ENCODE measurements at regions not wholly inside any gene's neighbourhood (a gene's known extent, or its start where the extent isn't known, plus 50 kb on each side); places are given as distances from the start of the nearest gene placed in this dataset.

DNA sequence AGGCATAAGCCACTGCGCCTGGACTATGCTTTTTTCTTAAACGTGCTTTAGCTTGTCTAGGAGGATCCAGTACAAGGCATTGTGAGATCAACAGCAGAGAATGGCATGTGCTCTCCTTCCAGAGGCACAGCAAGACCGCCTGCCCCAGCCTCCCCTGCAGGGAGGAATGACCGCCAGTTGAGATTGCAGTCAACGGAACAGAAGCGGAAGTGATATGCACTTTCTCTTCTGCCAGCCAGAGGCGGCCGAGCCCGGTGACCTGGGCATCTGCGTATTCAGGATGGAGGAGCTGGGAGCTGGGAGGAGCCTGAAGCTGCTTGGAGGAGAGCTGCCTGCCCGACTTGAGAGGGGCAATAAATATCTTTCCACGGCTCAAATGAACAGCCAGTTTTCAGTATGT is 243.0 kb downstream of the CTTN start:
- DNase-seq (ENCODE audit: low spot score) (no peak), ATAC-seq (peak; percentile 17)
- no peaks in the 10 kb centered on the region for H3K36me3 Mint-ChIP-seq (ENCODE audit: low read depth)
- no peaks in the 10 kb centered on the region for H3K36me3 ChIP-seq (ENCODE audit: insufficient read depth)
- H3K27me3 ChIP-seq (ENCODE audit: insufficient read depth) = no peaks in the 10 kb centered on the region
- peak overlapping the region; percentile 67; the same call in 1 of the 2 replicates for H3K27ac Mint-ChIP-seq
- H2AFZ ChIP-seq = no peak overlapping the region
- peaks cover 60% of the 10 kb centered on the region for H3K4me1 ChIP-seq (ENCODE audit: insufficient read depth)
- peak overlapping the region; percentile 15; the same call in 1 of the 2 replicates for H3K4me2 ChIP-seq
- H3K4me1 Mint-ChIP-seq = peaks cover 68% of the 10 kb centered on the region
- H3K27ac ChIP-seq (ENCODE audit: low read depth) = peak overlapping the region; percentile 45; the same call in 1 of the 2 replicates
- H3F3A ChIP-seq (replicated peaks; ENCODE audit: low read depth) = peaks cover 5% of the 10 kb centered on the region
- peaks cover 61% of the 10 kb centered on the region for H3K79me2 ChIP-seq (replicated peaks; ENCODE audit: insufficient read depth)
- H3K4me3 ChIP-seq = no peak overlapping the region
- no peak overlapping the region; the same call in 2 of the 3 replicates for H3K4me3 Mint-ChIP-seq
- no peaks in the 10 kb centered on the region for H4K20me1 ChIP-seq (replicated peaks; ENCODE audit: insufficient read depth)
- H3K9me2 ChIP-seq (ENCODE audit: insufficient read depth) = no peaks in the 10 kb centered on the region
- no peaks in the 10 kb centered on the region for H3K9me3 Mint-ChIP-seq
- TF ChIP-seq, protein P1, sequence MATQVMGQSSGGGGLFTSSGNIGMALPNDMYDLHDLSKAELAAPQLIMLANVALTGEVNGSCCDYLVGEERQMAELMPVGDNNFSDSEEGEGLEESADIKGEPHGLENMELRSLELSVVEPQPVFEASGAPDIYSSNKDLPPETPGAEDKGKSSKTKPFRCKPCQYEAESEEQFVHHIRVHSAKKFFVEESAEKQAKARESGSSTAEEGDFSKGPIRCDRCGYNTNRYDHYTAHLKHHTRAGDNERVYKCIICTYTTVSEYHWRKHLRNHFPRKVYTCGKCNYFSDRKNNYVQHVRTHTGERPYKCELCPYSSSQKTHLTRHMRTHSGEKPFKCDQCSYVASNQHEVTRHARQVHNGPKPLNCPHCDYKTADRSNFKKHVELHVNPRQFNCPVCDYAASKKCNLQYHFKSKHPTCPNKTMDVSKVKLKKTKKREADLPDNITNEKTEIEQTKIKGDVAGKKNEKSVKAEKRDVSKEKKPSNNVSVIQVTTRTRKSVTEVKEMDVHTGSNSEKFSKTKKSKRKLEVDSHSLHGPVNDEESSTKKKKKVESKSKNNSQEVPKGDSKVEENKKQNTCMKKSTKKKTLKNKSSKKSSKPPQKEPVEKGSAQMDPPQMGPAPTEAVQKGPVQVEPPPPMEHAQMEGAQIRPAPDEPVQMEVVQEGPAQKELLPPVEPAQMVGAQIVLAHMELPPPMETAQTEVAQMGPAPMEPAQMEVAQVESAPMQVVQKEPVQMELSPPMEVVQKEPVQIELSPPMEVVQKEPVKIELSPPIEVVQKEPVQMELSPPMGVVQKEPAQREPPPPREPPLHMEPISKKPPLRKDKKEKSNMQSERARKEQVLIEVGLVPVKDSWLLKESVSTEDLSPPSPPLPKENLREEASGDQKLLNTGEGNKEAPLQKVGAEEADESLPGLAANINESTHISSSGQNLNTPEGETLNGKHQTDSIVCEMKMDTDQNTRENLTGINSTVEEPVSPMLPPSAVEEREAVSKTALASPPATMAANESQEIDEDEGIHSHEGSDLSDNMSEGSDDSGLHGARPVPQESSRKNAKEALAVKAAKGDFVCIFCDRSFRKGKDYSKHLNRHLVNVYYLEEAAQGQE (IDR thresholded peaks at IDR 0.05; ENCODE audit: unreplicated experiment) = no peak
- TF ChIP-seq EZH2phosphoT487 (IDR thresholded peaks at IDR 0.05; ENCODE audit: unreplicated experiment) = no peak
- H3K27me3 Mint-ChIP-seq (ENCODE audit: insufficient read depth, low read depth, poor library complexity) = peaks cover 23% of the 10 kb centered on the region

DNA sequence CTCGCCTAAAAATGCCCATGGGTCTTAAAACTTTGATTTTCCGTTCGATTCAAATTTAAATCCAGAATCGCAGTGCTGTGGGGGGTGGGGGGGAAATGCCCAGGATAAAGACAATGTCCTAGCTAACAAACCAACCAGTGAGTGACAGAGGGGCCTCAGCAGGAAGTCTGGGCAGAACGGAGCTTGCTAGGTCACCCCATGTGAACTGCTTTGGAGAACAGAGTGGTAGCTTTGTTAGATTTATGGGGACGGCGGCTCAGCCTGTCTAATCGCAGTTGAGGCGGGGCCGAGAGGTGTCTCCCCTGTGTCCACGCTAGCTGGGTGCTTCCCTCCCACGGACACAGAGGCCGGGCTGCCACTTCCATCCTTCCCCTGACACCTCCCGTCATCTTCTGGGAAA is 243.9 kb downstream of the CTTN start:
- ATAC-seq = no peak
- Mint-ChIP-seq H3K27ac (no peak overlapping the region), H3K4me1 (peaks cover 74% of the 10 kb centered on the region), H3K9me3 (no peaks in the 10 kb centered on the region), H3K27me3 (ENCODE audit: insufficient read depth, low read depth, poor library complexity) (peaks cover 23% of the 10 kb centered on the region), H3K4me3 (no peak overlapping the region), H3K36me3 (ENCODE audit: low read depth) (no peaks in the 10 kb centered on the region)
- Histone ChIP-seq H3K9me2 (ENCODE audit: insufficient read depth) (no peaks in the 10 kb centered on the region), H3K4me3 (no peak overlapping the region), H3K27me3 (ENCODE audit: insufficient read depth) (no peaks in the 10 kb centered on the region), H3K4me1 (ENCODE audit: insufficient read depth) (peaks cover 66% of the 10 kb centered on the region), H3K36me3 (ENCODE audit: insufficient read depth) (no peaks in the 10 kb centered on the region), H3K27ac (ENCODE audit: low read depth) (0 out of 2 replicates have a peak overlapping the region, but pooled peaks have one; percentile 4), H3K79me2 (replicated peaks; ENCODE audit: insufficient read depth) (peaks cover 64% of the 10 kb centered on the region), H2AFZ (no peak overlapping the region), H4K20me1 (replicated peaks; ENCODE audit: insufficient read depth) (no peaks in the 10 kb centered on the region), H3F3A (replicated peaks; ENCODE audit: low read depth) (peaks cover 2% of the 10 kb centered on the region; the same call in 1 of the 2 replicates), H3K4me2 (peak overlapping the region; percentile 15)
- DNase-seq (ENCODE audit: low spot score) = no peak
- TF ChIP-seq, protein P2, sequence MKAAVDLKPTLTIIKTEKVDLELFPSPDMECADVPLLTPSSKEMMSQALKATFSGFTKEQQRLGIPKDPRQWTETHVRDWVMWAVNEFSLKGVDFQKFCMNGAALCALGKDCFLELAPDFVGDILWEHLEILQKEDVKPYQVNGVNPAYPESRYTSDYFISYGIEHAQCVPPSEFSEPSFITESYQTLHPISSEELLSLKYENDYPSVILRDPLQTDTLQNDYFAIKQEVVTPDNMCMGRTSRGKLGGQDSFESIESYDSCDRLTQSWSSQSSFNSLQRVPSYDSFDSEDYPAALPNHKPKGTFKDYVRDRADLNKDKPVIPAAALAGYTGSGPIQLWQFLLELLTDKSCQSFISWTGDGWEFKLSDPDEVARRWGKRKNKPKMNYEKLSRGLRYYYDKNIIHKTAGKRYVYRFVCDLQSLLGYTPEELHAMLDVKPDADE (IDR thresholded peaks at IDR 0.05) = no peak
- TF ChIP-seq POLR2AphosphoS5 (IDR thresholded peaks at IDR 0.05; ENCODE audit: low read depth) = no peak
- TF ChIP-seq, protein P3, sequence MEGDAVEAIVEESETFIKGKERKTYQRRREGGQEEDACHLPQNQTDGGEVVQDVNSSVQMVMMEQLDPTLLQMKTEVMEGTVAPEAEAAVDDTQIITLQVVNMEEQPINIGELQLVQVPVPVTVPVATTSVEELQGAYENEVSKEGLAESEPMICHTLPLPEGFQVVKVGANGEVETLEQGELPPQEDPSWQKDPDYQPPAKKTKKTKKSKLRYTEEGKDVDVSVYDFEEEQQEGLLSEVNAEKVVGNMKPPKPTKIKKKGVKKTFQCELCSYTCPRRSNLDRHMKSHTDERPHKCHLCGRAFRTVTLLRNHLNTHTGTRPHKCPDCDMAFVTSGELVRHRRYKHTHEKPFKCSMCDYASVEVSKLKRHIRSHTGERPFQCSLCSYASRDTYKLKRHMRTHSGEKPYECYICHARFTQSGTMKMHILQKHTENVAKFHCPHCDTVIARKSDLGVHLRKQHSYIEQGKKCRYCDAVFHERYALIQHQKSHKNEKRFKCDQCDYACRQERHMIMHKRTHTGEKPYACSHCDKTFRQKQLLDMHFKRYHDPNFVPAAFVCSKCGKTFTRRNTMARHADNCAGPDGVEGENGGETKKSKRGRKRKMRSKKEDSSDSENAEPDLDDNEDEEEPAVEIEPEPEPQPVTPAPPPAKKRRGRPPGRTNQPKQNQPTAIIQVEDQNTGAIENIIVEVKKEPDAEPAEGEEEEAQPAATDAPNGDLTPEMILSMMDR (conservative IDR thresholded peaks at IDR 0.05; ENCODE audit: low read depth in 2 of 2) = no peak
- TF ChIP-seq, protein P4, sequence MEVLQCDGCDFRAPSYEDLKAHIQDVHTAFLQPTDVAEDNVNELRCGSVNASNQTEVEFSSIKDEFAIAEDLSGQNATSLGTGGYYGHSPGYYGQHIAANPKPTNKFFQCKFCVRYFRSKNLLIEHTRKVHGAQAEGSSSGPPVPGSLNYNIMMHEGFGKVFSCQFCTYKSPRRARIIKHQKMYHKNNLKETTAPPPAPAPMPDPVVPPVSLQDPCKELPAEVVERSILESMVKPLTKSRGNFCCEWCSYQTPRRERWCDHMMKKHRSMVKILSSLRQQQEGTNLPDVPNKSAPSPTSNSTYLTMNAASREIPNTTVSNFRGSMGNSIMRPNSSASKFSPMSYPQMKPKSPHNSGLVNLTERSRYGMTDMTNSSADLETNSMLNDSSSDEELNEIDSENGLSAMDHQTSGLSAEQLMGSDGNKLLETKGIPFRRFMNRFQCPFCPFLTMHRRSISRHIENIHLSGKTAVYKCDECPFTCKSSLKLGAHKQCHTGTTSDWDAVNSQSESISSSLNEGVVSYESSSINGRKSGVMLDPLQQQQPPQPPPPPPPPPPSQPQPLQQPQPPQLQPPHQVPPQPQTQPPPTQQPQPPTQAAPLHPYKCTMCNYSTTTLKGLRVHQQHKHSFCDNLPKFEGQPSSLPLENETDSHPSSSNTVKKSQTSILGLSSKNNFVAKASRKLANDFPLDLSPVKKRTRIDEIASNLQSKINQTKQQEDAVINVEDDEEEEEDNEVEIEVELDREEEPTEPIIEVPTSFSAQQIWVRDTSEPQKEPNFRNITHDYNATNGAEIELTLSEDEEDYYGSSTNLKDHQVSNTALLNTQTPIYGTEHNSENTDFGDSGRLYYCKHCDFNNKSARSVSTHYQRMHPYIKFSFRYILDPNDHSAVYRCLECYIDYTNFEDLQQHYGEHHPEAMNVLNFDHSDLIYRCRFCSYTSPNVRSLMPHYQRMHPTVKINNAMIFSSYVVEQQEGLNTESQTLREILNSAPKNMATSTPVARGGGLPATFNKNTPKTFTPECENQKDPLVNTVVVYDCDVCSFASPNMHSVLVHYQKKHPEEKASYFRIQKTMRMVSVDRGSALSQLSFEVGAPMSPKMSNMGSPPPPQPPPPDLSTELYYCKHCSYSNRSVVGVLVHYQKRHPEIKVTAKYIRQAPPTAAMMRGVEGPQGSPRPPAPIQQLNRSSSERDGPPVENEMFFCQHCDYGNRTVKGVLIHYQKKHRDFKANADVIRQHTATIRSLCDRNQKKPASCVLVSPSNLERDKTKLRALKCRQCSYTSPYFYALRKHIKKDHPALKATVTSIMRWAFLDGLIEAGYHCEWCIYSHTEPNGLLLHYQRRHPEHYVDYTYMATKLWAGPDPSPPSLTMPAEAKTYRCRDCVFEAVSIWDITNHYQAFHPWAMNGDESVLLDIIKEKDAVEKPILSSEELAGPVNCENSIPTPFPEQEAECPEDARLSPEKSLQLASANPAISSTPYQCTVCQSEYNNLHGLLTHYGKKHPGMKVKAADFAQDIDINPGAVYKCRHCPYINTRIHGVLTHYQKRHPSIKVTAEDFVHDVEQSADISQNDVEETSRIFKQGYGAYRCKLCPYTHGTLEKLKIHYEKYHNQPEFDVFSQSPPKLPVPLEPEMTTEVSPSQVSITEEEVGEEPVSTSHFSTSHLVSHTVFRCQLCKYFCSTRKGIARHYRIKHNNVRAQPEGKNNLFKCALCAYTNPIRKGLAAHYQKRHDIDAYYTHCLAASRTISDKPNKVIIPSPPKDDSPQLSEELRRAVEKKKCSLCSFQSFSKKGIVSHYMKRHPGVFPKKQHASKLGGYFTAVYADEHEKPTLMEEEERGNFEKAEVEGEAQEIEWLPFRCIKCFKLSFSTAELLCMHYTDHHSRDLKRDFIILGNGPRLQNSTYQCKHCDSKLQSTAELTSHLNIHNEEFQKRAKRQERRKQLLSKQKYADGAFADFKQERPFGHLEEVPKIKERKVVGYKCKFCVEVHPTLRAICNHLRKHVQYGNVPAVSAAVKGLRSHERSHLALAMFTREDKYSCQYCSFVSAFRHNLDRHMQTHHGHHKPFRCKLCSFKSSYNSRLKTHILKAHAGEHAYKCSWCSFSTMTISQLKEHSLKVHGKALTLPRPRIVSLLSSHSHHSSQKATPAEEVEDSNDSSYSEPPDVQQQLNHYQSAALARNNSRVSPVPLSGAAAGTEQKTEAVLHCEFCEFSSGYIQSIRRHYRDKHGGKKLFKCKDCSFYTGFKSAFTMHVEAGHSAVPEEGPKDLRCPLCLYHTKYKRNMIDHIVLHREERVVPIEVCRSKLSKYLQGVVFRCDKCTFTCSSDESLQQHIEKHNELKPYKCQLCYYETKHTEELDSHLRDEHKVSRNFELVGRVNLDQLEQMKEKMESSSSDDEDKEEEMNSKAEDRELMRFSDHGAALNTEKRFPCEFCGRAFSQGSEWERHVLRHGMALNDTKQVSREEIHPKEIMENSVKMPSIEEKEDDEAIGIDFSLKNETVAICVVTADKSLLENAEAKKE (CRISPR knock-in tag; IDR thresholded peaks at IDR 0.05) = no peak
- no peak for TF ChIP-seq ZNF331 (CRISPR knock-in tag; IDR thresholded peaks at IDR 0.05; ENCODE audit: low read depth)

Data from GM23338 (cell line).